HepG2 (cell line): ENCODE measurements at regions not wholly inside any gene's neighbourhood (a gene's known extent, or its start where the extent isn't known, plus 50 kb on each side); places are given as distances from the start of the nearest gene placed in this dataset.

Source experiments
- ATAC-seq: fragments of 200-7000 bp; cut with Tn5 transposase; 3 replicates; pipeline ENCODE4 v1.9.1; 2020; ENCODE audit warnings: mild to moderate bottlenecking, moderate library complexity
- BruUV-seq: library from RNA; stranded (reverse); fragments of 400-500 nt; replicated peaks from 2 replicates; lab custom pipeline; 2021; lab: Mats Ljungman, UMichigan
- CTCF ChIA-PET: fragments of 300-600 bp; formaldehyde crosslinking; extraction: SDS; loops from one replicate; lab custom pipeline; 2021; ENCODE audit warnings: low total read pairs, inconsistent platforms, low intra/inter-chr PET ratio; lab: Yijun Ruan, JAX
- POLR2A ChIA-PET: fragments of 350-600 bp; sonication (Branson Sonifier 250); formaldehyde crosslinking; loops from one replicate; lab custom pipeline; 2020; ENCODE audit warnings: antibody characterized with exemption, inconsistent platforms; lab: Yijun Ruan, JAX
- DNase-seq: peaks from one replicate; pipeline ENCODE4 v3.0.0-alpha.2; 2015; ENCODE audit warnings: low spot score
- FAIRE-seq: peaks from 3 replicates; lab custom pipeline; 2011; peaks lifted over from hg19 to GRCh38; lab: Jason Lieb, UNC
- H2AFZ ChIP-seq: one replicate; pipeline ENCODE4 v1.6.1; 2011; ENCODE audit warnings: low read length, inconsistent platforms
- H3K27ac ChIP-seq: fragments of 300-600 bp; 3 replicates; pipeline ENCODE4 v1.8.0; 2011; ENCODE audit warnings: mixed run types, mild to moderate bottlenecking, mixed read lengths, low read length, inconsistent platforms; ENCODE audit not compliant: insufficient read depth; ENCODE audit errors: extremely low read length
- H3K27me3 ChIP-seq, 2 experiments: fragments of 200-600 bp in 1 of 2; 2 replicates in 1 of 2; 3 replicates in 1 of 2; pipeline versions ENCODE4 v1.6.0 to v1.8.0; 2011; ENCODE audit warnings: low read length in 2 of 2, mild to moderate bottlenecking in 2 of 2, moderate library complexity in 2 of 2, inconsistent platforms in 1 of 2; ENCODE audit not compliant: insufficient read depth in 2 of 2, control insufficient read depth in 1 of 2
- H3K36me3 ChIP-seq, 2 experiments: fragments of 200-600 bp in 1 of 2; replicated peaks in 1 of 2; 2 replicates in 1 of 2; 3 replicates in 1 of 2; pipeline versions ENCODE4 v1.5.1 to v1.8.0; 2011; ENCODE audit warnings: low read length in 2 of 2, inconsistent platforms in 1 of 2; ENCODE audit not compliant: insufficient read depth in 2 of 2, control insufficient read depth in 1 of 2
- H3K4me1 ChIP-seq: 2 replicates; pipeline ENCODE4 v1.5.1; 2012; ENCODE audit warnings: low read length, inconsistent platforms; ENCODE audit not compliant: insufficient read depth
- H3K4me2 ChIP-seq: 2 replicates; pipeline ENCODE4 v1.6.0; 2011; ENCODE audit warnings: low read depth, low read length, inconsistent platforms
- H3K4me3 ChIP-seq, 3 experiments: fragments of 200-600 bp in 1 of 3; sonication (generic), shearing (Covaris generic) in 1 of 3; replicated peaks in 1 of 3; 2 replicates each; pipeline ENCODE4 v1.5.1; 2011 to 2016; ENCODE audit warnings: low read length in 3 of 3, inconsistent platforms in 2 of 3, low read depth in 2 of 3, mild to moderate bottlenecking in 2 of 3, control low read depth in 1 of 3, mixed read lengths in 1 of 3; ENCODE audit not compliant: insufficient read depth in 1 of 3
- H3K79me2 ChIP-seq: one replicate; pipeline ENCODE4 v1.6.1; 2011; ENCODE audit warnings: low read length, inconsistent platforms; ENCODE audit not compliant: insufficient read depth
- H3K9ac ChIP-seq: 2 replicates; pipeline ENCODE4 v1.6.0; 2011; ENCODE audit warnings: mild to moderate bottlenecking, low read depth, low read length, inconsistent platforms; ENCODE audit not compliant: insufficient read depth
- H3K9me3 ChIP-seq: 2 replicates; pipeline ENCODE4 v1.5.1; 2012; ENCODE audit warnings: mild to moderate bottlenecking, low read length
- H4K20me1 ChIP-seq: 2 replicates; pipeline ENCODE4 v1.6.0; 2011; ENCODE audit warnings: inconsistent platforms, mild to moderate bottlenecking, low read length, moderate library complexity; ENCODE audit not compliant: insufficient read depth
- ADNP ChIP-seq: sonication (generic); formaldehyde crosslinking; IDR thresholded peaks from 2 replicates; pipeline ENCODE4 v1.4.0; 2020; ENCODE audit warnings: missing genetic modification reagents
- ATF7 ChIP-seq, 2 experiments: fragments of 450-650 bp in 1 of 2; sonication (generic) in 1 of 2; formaldehyde crosslinking in 1 of 2; IDR thresholded peaks; 2 replicates each; pipeline versions ENCODE4 v1.4.0 to v1.6.1; 2016 to 2020; ENCODE audit warnings: antibody characterized with exemption in 1 of 2, mild to moderate bottlenecking in 1 of 2, missing genetic modification reagents in 1 of 2
- E2F5 ChIP-seq: sonication (generic); formaldehyde crosslinking; conservative IDR thresholded peaks from 2 replicates; pipeline ENCODE4 v1.4.0; 2020; ENCODE audit warnings: missing genetic modification reagents
- ELF1 ChIP-seq: sonication (generic); formaldehyde crosslinking; IDR thresholded peaks from 2 replicates; pipeline ENCODE4 v1.4.0; 2020; ENCODE audit warnings: missing genetic modification reagents
- FUBP1 ChIP-seq: sonication (generic); formaldehyde crosslinking; IDR thresholded peaks from 2 replicates; pipeline ENCODE4 v1.5.1; 2020; ENCODE audit warnings: missing genetic modification reagents, mild to moderate bottlenecking, borderline replicate concordance
- HMGXB3 ChIP-seq: sonication (generic); formaldehyde crosslinking; IDR thresholded peaks from 2 replicates; pipeline ENCODE4 v1.4.0; 2020; ENCODE audit warnings: missing genetic modification reagents, borderline replicate concordance
- MEIS1 ChIP-seq: sonication (generic); formaldehyde crosslinking; IDR thresholded peaks from 2 replicates; pipeline ENCODE4 v1.9.0; 2021; ENCODE audit warnings: mild to moderate bottlenecking, missing genetic modification reagents, moderate library complexity, borderline replicate concordance
- MIER2 ChIP-seq: IDR thresholded peaks from 2 replicates; pipeline ENCODE4 v1.6.1; 2016; ENCODE audit warnings: missing biosample characterization, missing genetic modification reagents
- MXD4 ChIP-seq: IDR thresholded peaks from 2 replicates; pipeline ENCODE4 v1.6.1; 2016; ENCODE audit warnings: mild to moderate bottlenecking, missing biosample characterization, missing genetic modification reagents
- POLR2G ChIP-seq: fragments of 200-400 bp; formaldehyde crosslinking; IDR thresholded peaks from 2 replicates; pipeline ENCODE4 v1.6.1; 2018; ENCODE audit warnings: mild to moderate bottlenecking, low read depth, low read length, moderate library complexity
- SATB2 ChIP-seq: sonication (generic); formaldehyde crosslinking; IDR thresholded peaks from 2 replicates; pipeline ENCODE4 v1.5.0; 2020; ENCODE audit warnings: missing genetic modification reagents
- ZMYM2 ChIP-seq: sonication (generic); formaldehyde crosslinking; IDR thresholded peaks from 2 replicates; pipeline ENCODE4 v1.8.0; 2022; ENCODE audit warnings: mild to moderate bottlenecking, missing genetic modification reagents
- ZNF691 ChIP-seq: sonication (generic); formaldehyde crosslinking; IDR thresholded peaks from 2 replicates; pipeline ENCODE4 v1.4.0; 2020; ENCODE audit warnings: missing genetic modification reagents, low read depth, mild to moderate bottlenecking, borderline replicate concordance
- ZNF770 ChIP-seq: sonication (generic); formaldehyde crosslinking; IDR thresholded peaks from 2 replicates; pipeline ENCODE4 v1.5.0; 2020; ENCODE audit warnings: mild to moderate bottlenecking, missing genetic modification reagents
- ZSCAN21 ChIP-seq: sonication (generic); formaldehyde crosslinking; IDR thresholded peaks from 2 replicates; pipeline ENCODE4 v1.8.0; 2022; ENCODE audit warnings: mild to moderate bottlenecking, missing genetic modification reagents, moderate library complexity, borderline replicate concordance
- WGBS: methylation state at CpG from one replicate; pipeline ENCODE4 v1.1.6; 2017; ENCODE audit warnings: low lambda C conversion rate; 5-methylcytosine and 5-hydroxymethylcytosine counted together
- in situ Hi-C: cut with HindIII; loops from 2 replicates; pipeline ENCODE4 v1.10.0; 2017; ENCODE audit warnings: low pct_unique_long_range_greater_than_20kb; ENCODE audit not compliant: extremely low pct_ligation_motif_present
- intact Hi-C: fragments of 100-400 bp; cut with micrococcal nuclease; formaldehyde crosslinking; loops from one replicate; pipeline ENCODE4 v1.10.0; 2022; ENCODE audit not compliant: unreplicated experiment

- Histone ChIP-seq H3K4me3 (no peak overlapping the region), H3K4me1 (no peaks in the 10 kb centered on the region), H3K4me2 (no peak overlapping the region), H3K27ac (no peak overlapping the region), H3K9me3 (peaks cover 9% of the 10 kb centered on the region), H3K9ac (no peak overlapping the region), H3K27me3 (no peaks in the 10 kb centered on the region), H2AFZ (no peak overlapping the region), H3K36me3 (no peaks in the 10 kb centered on the region), H4K20me1 (no peaks in the 10 kb centered on the region), H3K79me2 (no peaks in the 10 kb centered on the region)
- ATAC-seq (no peak), DNase-seq (no peak), FAIRE-seq (no peak)
- in situ Hi-C loops (no loop called here), intact Hi-C loops (no loop called here)
- WGBS: 0% methylated on average over 1 of the region's 1 CpG
- ChIA-PET POLR2A (no interaction called here), CTCF (no interaction called here)
- BruUV-seq: no TSS peak
- no peak for TF ChIP-seq ZNF770 (CRISPR knock-in tag)
- no peak for TF ChIP-seq MEIS1 (CRISPR knock-in tag)
- TF ChIP-seq SATB2 (CRISPR knock-in tag): no peak
- no peak for TF ChIP-seq MXD4 (CRISPR knock-in tag)
- no peak for TF ChIP-seq ZNF691 (CRISPR knock-in tag)
- TF ChIP-seq ELF1 (CRISPR knock-in tag): no peak
- no peak for TF ChIP-seq HMGXB3 (CRISPR knock-in tag)
- TF ChIP-seq POLR2G: no peak
- no peak for TF ChIP-seq ZMYM2
- TF ChIP-seq E2F5 (CRISPR knock-in tag): no peak
- TF ChIP-seq ATF7 (IDR thresholded peaks at IDR 0.05): no peak
- no peak for TF ChIP-seq ATF7 (CRISPR knock-in tag; IDR thresholded peaks at IDR 0.05)
- no peak for TF ChIP-seq ZSCAN21 (CRISPR knock-in tag)
- no peak for TF ChIP-seq ADNP (CRISPR knock-in tag)
- no peak for TF ChIP-seq MIER2 (CRISPR knock-in tag)
- TF ChIP-seq FUBP1 (CRISPR knock-in tag): no peak
These were observed 231.6 kb downstream of the ELAVL2 start for GRCh38 chr9:23594421-23594820.
